IMR-90 (cell line): ENCODE measurements at regions not wholly inside any gene's neighbourhood (a gene's known extent, or its start where the extent isn't known, plus 50 kb on each side); places are given as distances from the start of the nearest gene placed in this dataset.

ENCODE experiments used
- ATAC-seq: fragments of 200-7000 bp; cut with Tn5 transposase; 2 replicates; pipeline ENCODE4 v1.9.1; 2020; ENCODE audit warnings: low read depth, mild to moderate bottlenecking, moderate library complexity
- BruUV-seq: library from RNA; stranded (reverse); fragments of 400-500 nt; replicated peaks from 2 replicates; lab custom pipeline; 2021; lab: Mats Ljungman, UMichigan
- CTCF ChIA-PET: fragments of 300-600 bp; formaldehyde crosslinking; extraction: SDS; loops from one replicate; lab custom pipeline; 2021; ENCODE audit warnings: antibody characterized with exemption; lab: Yijun Ruan, JAX
- POLR2A ChIA-PET: fragments of 300-600 bp; sonication (Branson Sonifier 250); formaldehyde crosslinking; loops from one replicate; lab custom pipeline; 2022; ENCODE audit warnings: antibody characterized with exemption; ENCODE audit not compliant: unreplicated experiment; lab: Charles Lee
- DNase-seq: peaks from one replicate; pipeline ENCODE4 v3.0.0; 2013
- H2AFZ ChIP-seq: replicated peaks from 2 replicates; pipeline ENCODE3; 2013; ENCODE audit warnings: low read length, mild to moderate bottlenecking; ENCODE audit not compliant: poor library complexity
- H2AK5ac ChIP-seq: 2 replicates; pipeline ENCODE4 v1.6.1; 2013; ENCODE audit warnings: low read depth, low read length, inconsistent platforms
- H2AK9ac ChIP-seq: replicated peaks from 2 replicates; pipeline ENCODE3; 2013; ENCODE audit warnings: mild to moderate bottlenecking, low read depth, low read length, moderate library complexity; ENCODE audit not compliant: poor library complexity
- H2BK120ac ChIP-seq: 2 replicates; pipeline ENCODE4 v1.6.1; 2013; ENCODE audit warnings: low read depth, low read length, inconsistent platforms
- H2BK15ac ChIP-seq: 3 replicates; pipeline ENCODE4 v1.6.1; 2013; ENCODE audit warnings: low read depth, low read length, inconsistent platforms
- H2BK20ac ChIP-seq: 2 replicates; pipeline ENCODE4 v1.6.1; 2013; ENCODE audit warnings: low read depth, mild to moderate bottlenecking, inconsistent platforms, low read length, moderate library complexity
- H2BK5ac ChIP-seq: 2 replicates; pipeline ENCODE4 v1.6.1; 2013; ENCODE audit warnings: mild to moderate bottlenecking, low read depth, low read length, inconsistent platforms; ENCODE audit not compliant: poor library complexity, severe bottlenecking
- H3K14ac ChIP-seq: replicated peaks from 2 replicates; pipeline ENCODE4 v1.6.1; 2013; ENCODE audit warnings: low read depth, low read length, inconsistent platforms
- H3K18ac ChIP-seq: 2 replicates; pipeline ENCODE4 v1.6.1; 2013; ENCODE audit warnings: low read depth, low read length, control low read depth
- H3K23ac ChIP-seq: 2 replicates; pipeline ENCODE4 v1.6.1; 2013; ENCODE audit warnings: low read depth, low read length, inconsistent platforms
- H3K27ac ChIP-seq: 2 replicates; pipeline ENCODE4 v1.5.1; 2013; ENCODE audit warnings: mild to moderate bottlenecking, control low read depth, low read length; ENCODE audit not compliant: insufficient read depth
- H3K27me3 ChIP-seq: 2 replicates; pipeline ENCODE4 v1.6.1; 2013; ENCODE audit warnings: low read length; ENCODE audit not compliant: control insufficient read depth, insufficient read depth
- H3K36me3 ChIP-seq: 2 replicates; pipeline ENCODE4 v1.6.1; 2013; ENCODE audit warnings: low read length, mixed read lengths; ENCODE audit not compliant: control insufficient read depth, insufficient read depth
- H3K4ac ChIP-seq: 2 replicates; pipeline ENCODE4 v1.6.1; 2013; ENCODE audit warnings: low read depth, low read length, inconsistent platforms
- H3K4me1 ChIP-seq: 2 replicates; pipeline ENCODE4 v1.6.1; 2013; ENCODE audit warnings: low read length, mixed read lengths; ENCODE audit not compliant: control insufficient read depth, insufficient read depth
- H3K4me2 ChIP-seq: 2 replicates; pipeline ENCODE4 v1.6.1; 2013; ENCODE audit warnings: low read depth, mild to moderate bottlenecking, control low read depth, low read length, moderate library complexity
- H3K4me3 ChIP-seq: 2 replicates; pipeline ENCODE4 v1.5.1; 2013; ENCODE audit warnings: low read depth, mild to moderate bottlenecking, control low read depth, low read length, moderate library complexity; ENCODE audit not compliant: insufficient read depth
- H3K56ac ChIP-seq: 2 replicates; pipeline ENCODE4 v1.6.1; 2013; ENCODE audit warnings: low read length, inconsistent platforms; ENCODE audit not compliant: insufficient read depth; ENCODE audit errors: extremely low read depth
- H3K79me1 ChIP-seq, 2 experiments: 2 replicates each; pipeline ENCODE4 v1.6.1; 2013; ENCODE audit warnings: low read length in 2 of 2, inconsistent platforms in 1 of 2, low read depth in 1 of 2
- H3K9ac ChIP-seq: 2 replicates; pipeline ENCODE4 v1.6.1; 2013; ENCODE audit warnings: low read depth, low read length, control low read depth
- H3K9me1 ChIP-seq: 2 replicates; pipeline ENCODE4 v1.6.1; 2013; ENCODE audit warnings: low read length, inconsistent platforms; ENCODE audit not compliant: insufficient read depth
- H3K9me3 ChIP-seq: 2 replicates; pipeline ENCODE4 v1.6.1; 2013; ENCODE audit warnings: low read length; ENCODE audit not compliant: control insufficient read depth, insufficient read depth
- H4K20me1 ChIP-seq: 2 replicates; pipeline ENCODE4 v1.6.1; 2013; ENCODE audit warnings: low read length, inconsistent platforms; ENCODE audit not compliant: insufficient read depth
- H4K5ac ChIP-seq: 2 replicates; pipeline ENCODE4 v1.6.1; 2013; ENCODE audit warnings: mild to moderate bottlenecking, low read depth, low read length, control low read depth
- H4K8ac ChIP-seq, 2 experiments: 2 replicates each; pipeline ENCODE4 v1.6.1; 2013; ENCODE audit warnings: low read depth in 2 of 2, low read length in 2 of 2, control low read depth in 1 of 2, inconsistent platforms in 1 of 2
- H4K91ac ChIP-seq: 2 replicates; pipeline ENCODE4 v1.6.1; 2013; ENCODE audit warnings: low read depth, low read length, inconsistent platforms; ENCODE audit not compliant: insufficient read depth
- CEBPB ChIP-seq: IDR thresholded peaks from 2 replicates; pipeline ENCODE4 v1.6.1; 2012; ENCODE audit warnings: low read depth, low read length, improper control_type of control experiment
- FOS ChIP-seq: fragments of 150-350 bp; IDR thresholded peaks from 2 replicates; pipeline ENCODE4 v1.6.1; 2016; ENCODE audit warnings: low read depth, low read length
- RCOR1 ChIP-seq: IDR thresholded peaks from 2 replicates; pipeline ENCODE4 v1.6.1; 2012; ENCODE audit warnings: mild to moderate bottlenecking, low read length, improper control_type of control experiment; ENCODE audit not compliant: insufficient replicate concordance
- USF2 ChIP-seq: fragments of 150-350 bp; IDR thresholded peaks from 2 replicates; pipeline ENCODE4 v1.6.1; 2017; ENCODE audit warnings: mild to moderate bottlenecking, antibody characterized with exemption, low read length, low read depth
- dilution Hi-C: fragments of 300-500 bp; cut with HindIII; formaldehyde crosslinking; loops from one replicate; pipeline ENCODE4 v1.14.3; 2018; ENCODE audit warnings: low sequenced_read_pairs; ENCODE audit not compliant: unreplicated experiment
- in situ Hi-C: fragments of 300-500 bp; cut with MboI; formaldehyde crosslinking; loops from 3 replicates; pipeline ENCODE4 v1.14.3; 2019; ENCODE audit warnings: low sequenced_read_pairs, inconsistent platforms, mixed read lengths
- intact Hi-C: fragments of 100-400 bp; cut with micrococcal nuclease; formaldehyde crosslinking; loops from 2 replicates; pipeline ENCODE4 v1.10.0; 2022

GRCh38 chr1:87421809-87422208 lies 93.1 kb downstream of the LMO4 start:
- no peaks in the 10 kb centered on the region for H3K27me3 ChIP-seq
- H3K23ac ChIP-seq: no peak overlapping the region
- no peak overlapping the region for H3K14ac ChIP-seq
- no peak overlapping the region for H2AK9ac ChIP-seq
- no TSS peak for BruUV-seq
- no peaks in the 10 kb centered on the region for H3K4me1 ChIP-seq
- no peak overlapping the region for H3K4ac ChIP-seq
- in situ Hi-C loops: no loop called here
- no peak overlapping the region for H3K56ac ChIP-seq
- H4K8ac ChIP-seq: no peak overlapping the region
- no peak overlapping the region for H2AFZ ChIP-seq
- no peak overlapping the region for H2BK15ac ChIP-seq
- ChIA-PET CTCF (no interaction called here), POLR2A (interaction anchor here (0.6 kb wide), 1 partner anchor 1281 kb away, joined by 3 read pairs; no protein-coding TSS in a partner anchor)
- H2AK5ac ChIP-seq: no peak overlapping the region
- dilution Hi-C loops: no loop called here
- H3K36me3 ChIP-seq: no peaks in the 10 kb centered on the region
- H3K9ac ChIP-seq: no peak overlapping the region
- H3K4me3 ChIP-seq: no peak overlapping the region
- H4K20me1 ChIP-seq: no peaks in the 10 kb centered on the region
- no peaks in the 10 kb centered on the region for H3K79me1 ChIP-seq
- no peak overlapping the region for H2BK120ac ChIP-seq
- H3K27ac ChIP-seq: no peak overlapping the region
- TF ChIP-seq RCOR1: no peak
- TF ChIP-seq FOS: no peak
- no peak for TF ChIP-seq CEBPB
- no peak for TF ChIP-seq USF2
- no peak overlapping the region for H3K4me2 ChIP-seq
- intact Hi-C loops: no loop called here
- no peak overlapping the region for H2BK20ac ChIP-seq
- no peak overlapping the region for H4K91ac ChIP-seq
- H3K9me1 ChIP-seq: no peaks in the 10 kb centered on the region
- no peak overlapping the region for H3K18ac ChIP-seq
- no peak overlapping the region for H4K5ac ChIP-seq
- H3K9me3 ChIP-seq: no peaks in the 10 kb centered on the region
- DNase-seq (no peak), ATAC-seq (no peak)
- no peak overlapping the region for H2BK5ac ChIP-seq
